ENCODE measurements at regions not wholly inside any gene's neighbourhood (a gene's known extent, or its start where the extent isn't known, plus 50 kb on each side); places are given as distances from the start of the nearest gene placed in this dataset.

- DNase-seq, result no peak
Observed at GRCh38 chr15:36358094-36358493, 221.3 kb upstream of the CDIN1 start.

- DNase-seq, result no peak
Observed at GRCh38 chr15:36358523-36358922, 220.9 kb upstream of the CDIN1 start.

GRCh38 chr15:36359286-36359685 is 220.1 kb upstream of the CDIN1 start:
- no peak for DNase-seq

GRCh38 chr15:36361351-36361870 is 218.0 kb upstream of the CDIN1 start:
- DNase-seq, result no peak

GRCh38 chr15:36362509-36362915 is 216.9 kb upstream of the CDIN1 start:
- no peak for DNase-seq

GRCh38 chr15:36363335-36363734 is 216.1 kb upstream of the CDIN1 start:
- DNase-seq, result no peak

- DNase-seq, result no peak
Observed at GRCh38 chr15:36364377-36364776, 215.0 kb upstream of the CDIN1 start.

GRCh38 chr15:36365963-36366362 is 213.5 kb upstream of the CDIN1 start:
- no peak for DNase-seq

GRCh38 chr15:36370051-36370730 is 209.2 kb upstream of the CDIN1 start:
- no peak for DNase-seq

GRCh38 chr15:36370731-36371112 is 208.7 kb upstream of the CDIN1 start:
- DNase-seq, result no peak

- no peak for DNase-seq
Observed at GRCh38 chr15:36371509-36371908, 207.9 kb upstream of the CDIN1 start.

GRCh38 chr15:36372968-36373367 is 206.5 kb upstream of the CDIN1 start:
- no peak for DNase-seq

GRCh38 chr15:36373550-36373949 is 205.9 kb upstream of the CDIN1 start:
- DNase-seq, result no peak

- no peak for DNase-seq
Observed at GRCh38 chr15:36389107-36389506, 190.3 kb upstream of the CDIN1 start.

- no peak for DNase-seq
Observed at GRCh38 chr15:36390491-36390890, 188.9 kb upstream of the CDIN1 start.

- no peak for DNase-seq
Observed at GRCh38 chr15:36392676-36393266, 186.7 kb upstream of the CDIN1 start.

GRCh38 chr15:36398212-36398611 is 181.2 kb upstream of the CDIN1 start:
- DNase-seq, result no peak

GRCh38 chr15:36399276-36399675 is 180.2 kb upstream of the CDIN1 start:
- DNase-seq, result no peak

- no peak for DNase-seq
Observed at GRCh38 chr15:36400936-36401585, 178.4 kb upstream of the CDIN1 start.

GRCh38 chr15:36401586-36401966 is 177.8 kb upstream of the CDIN1 start:
- DNase-seq, result no peak

GRCh38 chr15:36403351-36403750 is 176.1 kb upstream of the CDIN1 start:
- no peak for DNase-seq

GRCh38 chr15:36406366-36406765 is 173.1 kb upstream of the CDIN1 start:
- DNase-seq, result no peak

GRCh38 chr15:36406911-36407310 is 172.5 kb upstream of the CDIN1 start:
- no peak for DNase-seq

GRCh38 chr15:36407647-36408046 is 171.8 kb upstream of the CDIN1 start:
- DNase-seq, result no peak
